GM10248 (cell line): ENCODE measurements at regions not wholly inside any gene's neighbourhood (a gene's known extent, or its start where the extent isn't known, plus 50 kb on each side); places are given as distances from the start of the nearest gene placed in this dataset.
"Not testable (repeated sequence)": the region's sequence is repeated elsewhere in the genome, so short reads cannot be mapped to it uniquely, and the experiment has no call there.

Experiments used
- CTCF ChIA-PET: fragments of 300-600 bp; sonication (Branson Sonifier 250); formaldehyde crosslinking; extraction: SDS; loops from one replicate; lab custom pipeline; 2021; ENCODE audit warnings: antibody characterized with exemption; lab: Yijun Ruan, JAX
- POLR2A ChIA-PET: fragments of 350-650 bp; sonication (Branson Sonifier 250); formaldehyde crosslinking; extraction: SDS; loops from one replicate; lab custom pipeline; 2020; ENCODE audit warnings: antibody characterized with exemption; lab: Yijun Ruan, JAX
- DNase-seq: peaks from one replicate; pipeline ENCODE4 v3.0.0; 2012; ENCODE audit errors: extremely low spot score
- TF ChIP-seq, protein P1 (sequence below): IDR thresholded peaks from 2 replicates; pipeline ENCODE4 v1.5.1; 2012; ENCODE audit warnings: mild to moderate bottlenecking, low read depth; ENCODE audit errors: extremely low read depth, missing control alignments, control extremely low read depth

DNA sequence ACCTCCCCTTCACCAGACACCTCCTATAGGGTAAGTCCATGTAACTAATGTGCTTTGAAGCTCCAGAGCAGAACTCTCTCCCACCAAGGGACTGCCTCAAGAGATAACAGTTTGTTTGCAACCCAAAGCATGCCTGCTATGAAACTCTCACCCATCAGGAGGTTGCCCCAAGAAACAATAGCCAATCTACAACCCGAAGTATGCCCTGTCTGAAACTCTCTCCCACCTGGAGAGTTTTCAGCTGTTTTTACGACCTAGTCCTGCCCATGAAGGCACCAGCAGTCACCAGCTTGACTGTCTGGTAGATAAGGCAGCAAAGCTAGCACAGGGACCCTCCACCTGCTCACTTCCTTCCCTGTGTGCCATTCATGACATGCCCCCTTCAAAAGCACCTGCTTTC lies 533.9 kb upstream of the CRIM1 start:
- ChIA-PET CTCF (no interaction called here), POLR2A (no interaction called here)
- no peak for DNase-seq
- TF ChIP-seq, protein P1, sequence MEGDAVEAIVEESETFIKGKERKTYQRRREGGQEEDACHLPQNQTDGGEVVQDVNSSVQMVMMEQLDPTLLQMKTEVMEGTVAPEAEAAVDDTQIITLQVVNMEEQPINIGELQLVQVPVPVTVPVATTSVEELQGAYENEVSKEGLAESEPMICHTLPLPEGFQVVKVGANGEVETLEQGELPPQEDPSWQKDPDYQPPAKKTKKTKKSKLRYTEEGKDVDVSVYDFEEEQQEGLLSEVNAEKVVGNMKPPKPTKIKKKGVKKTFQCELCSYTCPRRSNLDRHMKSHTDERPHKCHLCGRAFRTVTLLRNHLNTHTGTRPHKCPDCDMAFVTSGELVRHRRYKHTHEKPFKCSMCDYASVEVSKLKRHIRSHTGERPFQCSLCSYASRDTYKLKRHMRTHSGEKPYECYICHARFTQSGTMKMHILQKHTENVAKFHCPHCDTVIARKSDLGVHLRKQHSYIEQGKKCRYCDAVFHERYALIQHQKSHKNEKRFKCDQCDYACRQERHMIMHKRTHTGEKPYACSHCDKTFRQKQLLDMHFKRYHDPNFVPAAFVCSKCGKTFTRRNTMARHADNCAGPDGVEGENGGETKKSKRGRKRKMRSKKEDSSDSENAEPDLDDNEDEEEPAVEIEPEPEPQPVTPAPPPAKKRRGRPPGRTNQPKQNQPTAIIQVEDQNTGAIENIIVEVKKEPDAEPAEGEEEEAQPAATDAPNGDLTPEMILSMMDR = no peak

DNA sequence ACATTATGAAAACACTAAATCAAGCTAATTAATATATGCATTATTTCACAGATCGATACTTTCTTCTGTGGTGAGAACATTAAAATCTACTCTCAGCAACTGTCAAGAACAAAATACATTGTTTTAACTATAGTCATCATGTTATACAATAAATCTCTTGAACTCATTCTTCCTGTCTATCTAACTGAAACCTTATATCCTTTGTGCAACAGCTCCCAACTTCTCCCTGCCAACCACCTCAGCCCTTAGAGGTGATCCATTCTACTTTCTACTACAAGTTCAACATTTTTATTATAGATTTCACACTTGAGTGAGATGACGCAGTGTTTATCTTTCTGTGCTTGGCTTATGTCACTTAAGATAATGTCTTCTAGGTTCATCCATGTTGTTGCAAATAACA lies 535.2 kb upstream of the CRIM1 start:
- ChIA-PET POLR2A (no interaction called here), CTCF (no interaction called here)
- TF ChIP-seq, protein P1 = no peak
- DNase-seq = no peak

DNA sequence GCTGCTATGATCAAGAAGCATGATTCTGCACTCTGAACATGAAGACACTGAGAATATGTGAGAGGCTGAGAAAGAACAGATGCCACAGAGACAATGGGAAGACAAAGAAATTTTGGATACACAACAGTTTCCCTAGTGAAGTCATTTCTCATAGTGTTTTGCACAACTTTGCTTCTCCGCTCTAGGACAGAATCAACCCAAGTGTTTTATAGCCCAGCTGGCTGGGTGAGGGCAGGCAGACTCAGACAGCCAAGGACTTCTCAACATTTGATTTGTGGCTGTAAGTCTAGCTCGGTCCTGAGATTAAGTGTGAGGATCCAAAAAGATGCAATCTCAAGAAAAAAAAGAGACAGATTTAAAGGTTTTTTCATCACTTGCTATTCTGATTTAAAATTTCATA lies 536.5 kb upstream of the CRIM1 start:
- no peak for DNase-seq
- TF ChIP-seq, protein P1 = no peak
- ChIA-PET POLR2A (no interaction called here), CTCF (no interaction called here)

DNA sequence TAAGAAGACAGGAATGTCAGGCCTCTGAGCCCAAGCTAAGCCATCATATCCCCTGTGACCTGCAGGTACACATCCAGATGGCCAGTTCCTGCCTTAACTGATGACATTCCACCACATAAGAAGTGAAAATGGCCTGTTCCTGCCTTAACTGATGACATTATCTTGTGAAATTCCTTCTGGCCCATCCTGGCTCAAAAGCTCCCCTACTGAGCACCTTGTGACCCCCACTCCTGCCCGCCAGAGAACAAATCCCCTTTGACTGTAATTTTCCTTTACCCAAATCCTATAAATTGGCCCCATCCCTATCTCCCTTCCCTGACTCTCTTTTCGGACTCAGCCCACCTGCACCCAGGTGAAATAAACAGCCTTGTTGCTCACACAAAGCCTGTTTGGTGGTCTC lies 537.2 kb upstream of the CRIM1 start:
- CTCF ChIA-PET = not testable (repeated sequence)

DNA sequence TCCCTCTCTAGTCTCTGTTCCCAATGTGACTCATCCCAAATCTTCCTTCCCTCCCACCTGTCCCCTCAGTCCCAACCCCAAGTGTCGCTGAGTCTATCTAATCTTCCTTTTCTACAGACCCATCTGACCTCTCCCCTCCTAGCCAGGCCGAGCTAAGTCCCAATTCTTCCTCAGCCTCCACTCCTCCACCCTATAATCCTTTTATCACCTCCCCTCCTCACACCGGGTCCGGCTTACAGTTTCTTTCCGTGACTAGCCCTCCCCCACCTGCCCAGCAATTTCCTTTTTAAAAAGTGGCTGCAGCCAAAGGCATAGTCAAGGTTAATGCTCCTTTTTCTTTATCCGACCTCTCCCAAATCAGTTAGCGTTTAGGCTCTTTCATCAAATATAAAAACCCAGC lies 541.0 kb upstream of the CRIM1 start:
- DNase-seq, POLR2A ChIA-PET, CTCF ChIA-PET: not testable (repeated sequence)

More for the DNA sequence above, 537.2 kb upstream of the CRIM1 start:
- DNase-seq, POLR2A ChIA-PET: not testable (repeated sequence)

DNA sequence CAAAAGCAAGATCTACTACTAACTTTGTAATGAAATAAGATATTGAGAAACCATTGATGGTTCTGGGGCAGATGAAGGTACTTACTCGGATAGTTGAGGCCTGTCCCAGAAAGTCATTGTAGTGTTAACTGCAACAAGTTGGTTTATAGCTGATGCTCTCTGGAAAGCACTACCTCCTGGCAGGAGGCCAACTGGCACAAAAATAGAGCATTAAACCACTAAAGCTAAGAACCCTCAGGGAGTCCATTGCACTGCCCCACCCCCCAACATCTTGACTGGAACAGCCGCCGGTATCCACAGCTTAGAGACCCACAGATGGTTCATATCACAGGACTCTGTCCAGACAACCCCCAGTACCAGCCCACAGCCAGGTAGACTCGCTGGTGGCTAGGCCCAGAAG lies 552.5 kb upstream of the CRIM1 start:
- ChIA-PET POLR2A (no interaction called here), CTCF (no interaction called here)
- TF ChIP-seq, protein P1 = no peak
- no peak for DNase-seq

DNA sequence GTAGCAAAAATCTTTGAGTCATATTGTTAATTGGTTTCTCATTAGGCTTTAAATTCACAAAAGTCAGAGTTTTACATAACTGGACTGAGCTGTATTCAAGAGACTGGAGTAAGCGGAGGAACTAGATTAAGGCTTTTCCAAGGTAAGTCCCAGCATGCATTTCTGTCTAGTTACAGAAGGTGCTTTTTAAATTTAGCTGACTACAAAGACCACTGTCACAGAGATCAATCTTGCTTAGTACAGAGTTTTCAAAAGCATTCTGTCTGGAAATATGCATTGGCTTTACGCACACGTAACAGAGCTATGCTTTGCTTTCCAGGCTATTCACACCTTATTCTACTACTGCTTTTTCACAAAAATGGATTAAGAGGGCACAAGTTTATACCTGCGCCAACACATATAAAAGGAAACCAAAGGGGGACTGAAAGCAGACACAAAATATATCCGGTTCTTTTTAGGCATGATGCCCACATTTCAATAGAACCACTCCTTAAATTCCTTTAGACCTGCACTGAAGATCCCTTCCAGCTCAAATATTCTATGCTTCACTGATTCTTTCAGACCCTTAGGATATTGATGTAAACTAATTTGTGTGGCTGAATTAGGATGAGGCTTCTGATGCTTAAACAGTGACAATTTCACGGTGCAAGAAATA lies 560.7 kb upstream of the CRIM1 start:
- POLR2A ChIA-PET = no interaction called here
- TF ChIP-seq, protein P1 = no peak
- CTCF ChIA-PET = no interaction called here
- no peak for DNase-seq

DNA sequence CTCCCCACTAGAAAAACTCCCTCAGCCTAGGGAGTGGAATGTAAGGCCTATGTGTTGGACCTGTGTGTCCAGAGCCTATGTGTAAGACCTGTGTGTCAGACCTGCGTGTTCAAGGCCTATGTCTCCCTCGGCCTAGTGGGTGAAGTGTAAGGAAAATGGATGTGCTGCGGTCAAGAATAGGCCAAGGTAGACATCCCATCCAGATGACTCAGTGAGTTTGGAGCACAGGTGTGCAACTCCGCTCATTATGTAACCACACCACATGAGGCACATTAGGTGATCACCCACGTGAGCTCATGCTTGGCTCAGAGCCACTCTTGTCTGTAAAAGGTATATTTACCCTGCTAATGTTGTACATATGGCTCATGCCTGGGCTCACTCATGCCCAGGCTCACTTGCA lies 565.3 kb upstream of the CRIM1 start:
- no peak for DNase-seq
- ChIA-PET POLR2A (no interaction called here), CTCF (no interaction called here)
- TF ChIP-seq, protein P1 = no peak
